HCT116 (cell line): ENCODE measurements at regions not wholly inside any gene's neighbourhood (a gene's known extent, or its start where the extent isn't known, plus 50 kb on each side); places are given as distances from the start of the nearest gene placed in this dataset.

Experiments
- ATAC-seq: fragments of 200-7000 bp; cut with Tn5 transposase; 2 replicates; pipeline ENCODE4 v1.9.1; 2020; ENCODE audit warnings: mild to moderate bottlenecking, moderate library complexity
- BruUV-seq: library from RNA; stranded (reverse); fragments of 400-500 nt; replicated peaks from 2 replicates; lab custom pipeline; 2021; lab: Mats Ljungman, UMichigan
- CTCF ChIA-PET: fragments of 300-600 bp; sonication (Branson Sonifier 250); formaldehyde crosslinking; loops from one replicate; lab custom pipeline; 2021; ENCODE audit warnings: antibody characterized with exemption; lab: Charles Lee
- POLR2A ChIA-PET: fragments of 300-600, 350-600 bp; sonication (Branson Sonifier 250); formaldehyde crosslinking; loops from one replicate; lab custom pipeline; 2021; ENCODE audit warnings: antibody characterized with exemption; lab: Charles Lee
- RAD21 ChIA-PET, 2 experiments: fragments of 300-600 bp; sonication (Branson Sonifier 250); formaldehyde crosslinking; loops; one replicate each; lab custom pipeline; 2023; ENCODE audit warnings: low total read pairs in 2 of 2; ENCODE audit not compliant: uncharacterized antibody in 2 of 2, unreplicated experiment in 2 of 2, low non-redundant PET in 1 of 2; lab: Charles Lee
- DNase-seq: peaks from one replicate; pipeline ENCODE4 v3.0.0-alpha.2; 2010; ENCODE audit warnings: low read depth, low spot score
- H2AFZ ChIP-seq: fragments of 200-600 bp; shearing (Covaris generic), sonication (generic); 2 replicates; pipeline ENCODE4 v1.6.1; 2017; ENCODE audit warnings: low read depth, mixed run types, mixed read lengths, antibody characterized with exemption, low read length; ENCODE audit not compliant: poor library complexity, severe bottlenecking
- H3K27ac ChIP-seq: 2 replicates; pipeline ENCODE4 v1.5.1; 2012; ENCODE audit warnings: low read depth, low read length
- H3K27me3 ChIP-seq: fragments of 200-600 bp; sonication (generic); 2 replicates; pipeline ENCODE4 v1.6.1; 2016; ENCODE audit warnings: mixed run types, low read length, mixed read lengths; ENCODE audit not compliant: insufficient read depth
- H3K36me3 ChIP-seq, 2 experiments: fragments of 200-500 bp in 1 of 2; fragments of 200-600 bp in 1 of 2; sonication (Bioruptor generic) in 1 of 2; sonication (generic) in 1 of 2; 2 replicates each; pipeline versions ENCODE4 v1.5.1 to v1.6.1; 2014 to 2016; ENCODE audit warnings: low read length in 2 of 2, inconsistent platforms in 1 of 2, mixed read lengths in 1 of 2, mixed run types in 1 of 2; ENCODE audit not compliant: insufficient read depth in 2 of 2, control insufficient read depth in 1 of 2
- H3K4me1 ChIP-seq, 2 experiments: fragments of 200-600 bp in 1 of 2; sonication (generic) in 1 of 2; 2 replicates each; pipeline versions ENCODE4 v1.5.1 to v1.6.1; 2012 to 2017; ENCODE audit warnings: low read length in 2 of 2, inconsistent platforms in 1 of 2, mild to moderate bottlenecking in 1 of 2, mixed read lengths in 1 of 2, mixed run types in 1 of 2, moderate library complexity in 1 of 2; ENCODE audit not compliant: insufficient read depth in 2 of 2, control insufficient read depth in 1 of 2
- H3K4me2 ChIP-seq: fragments of 200-600 bp; sonication (generic); 2 replicates; pipeline ENCODE4 v1.6.1; 2017; ENCODE audit warnings: mixed run types, low read length, mixed read lengths
- H3K4me3 ChIP-seq, 2 experiments: fragments of 200-600 bp in 1 of 2; sonication (generic) in 1 of 2; replicated peaks in 1 of 2; 2 replicates each; pipeline ENCODE4 v1.5.1; 2011 to 2016; ENCODE audit warnings: low read length in 2 of 2, control low read depth in 1 of 2, low read depth in 1 of 2, mild to moderate bottlenecking in 1 of 2, mixed read lengths in 1 of 2, mixed run types in 1 of 2
- H3K79me2 ChIP-seq: fragments of 200-600 bp; sonication (generic); 2 replicates; pipeline ENCODE4 v1.6.1; 2017; ENCODE audit warnings: mild to moderate bottlenecking, mixed run types, low read length, moderate library complexity, mixed read lengths; ENCODE audit not compliant: insufficient read depth
- H3K9ac ChIP-seq: fragments of 200-600 bp; sonication (generic); 2 replicates; pipeline ENCODE4 v1.6.1; 2016; ENCODE audit warnings: low read length, mixed read lengths
- H3K9me2 ChIP-seq: fragments of 200-600 bp; sonication (generic), shearing (Covaris generic); 2 replicates; pipeline ENCODE4 v1.6.1; 2017; ENCODE audit warnings: mixed run types, mild to moderate bottlenecking, moderate library complexity; ENCODE audit not compliant: insufficient read depth
- H3K9me3 ChIP-seq, 2 experiments: fragments of 200-500 bp in 1 of 2; fragments of 200-600 bp in 1 of 2; sonication (Bioruptor generic) in 1 of 2; sonication (generic) in 1 of 2; 2 replicates each; pipeline ENCODE4 v1.6.1; 2014 to 2017; ENCODE audit warnings: low read length in 2 of 2, mixed read lengths in 2 of 2, inconsistent platforms in 1 of 2, low read depth in 1 of 2, mild to moderate bottlenecking in 1 of 2, mixed run types in 1 of 2, moderate library complexity in 1 of 2; ENCODE audit not compliant: control insufficient read depth in 1 of 2, insufficient read depth in 1 of 2
- H4K20me1 ChIP-seq: fragments of 200-600 bp; sonication (generic), shearing (Covaris generic); 2 replicates; pipeline ENCODE4 v1.6.1; 2017; ENCODE audit warnings: mixed run types, mild to moderate bottlenecking, moderate library complexity; ENCODE audit not compliant: insufficient read depth
- CEBPB ChIP-seq: IDR thresholded peaks from 2 replicates; pipeline ENCODE4 v1.6.1; 2012; ENCODE audit warnings: low read depth
- EGR1 ChIP-seq: IDR thresholded peaks from 2 replicates; pipeline ENCODE4 v1.6.1; 2012; ENCODE audit warnings: low read depth
- EZH2phosphoT487 ChIP-seq: fragments of 200-600 bp; IDR thresholded peaks from 2 replicates; pipeline ENCODE4 v1.6.1; 2018; ENCODE audit warnings: antibody characterized with exemption, borderline replicate concordance
- FOSL1 ChIP-seq: IDR thresholded peaks from 2 replicates; pipeline ENCODE4 v1.6.1; 2012; ENCODE audit warnings: low read depth
- SP1 ChIP-seq: IDR thresholded peaks from 2 replicates; pipeline ENCODE4 v1.6.1; 2012; ENCODE audit warnings: low read depth
- TCF7L2 ChIP-seq: IDR thresholded peaks from 2 replicates; pipeline ENCODE4 v1.7.0; 2011; ENCODE audit warnings: borderline replicate concordance, inconsistent platforms; ENCODE audit not compliant: insufficient read depth, insufficient read length; ENCODE audit errors: extremely low read depth
- ZFX ChIP-seq: fragments of 450-650 bp; IDR thresholded peaks from 2 replicates; pipeline ENCODE4 v1.6.1; 2017
- ZNF274 ChIP-seq: fragments of 200-500 bp; sonication (Bioruptor generic); IDR thresholded peaks from 2 replicates; pipeline ENCODE4 v1.6.1; 2014; ENCODE audit warnings: mild to moderate bottlenecking, low read depth, low read length, inconsistent platforms
- intact Hi-C: fragments of 100-400 bp; cut with micrococcal nuclease; formaldehyde crosslinking; loops from 2 replicates; pipeline ENCODE4 v1.10.0; 2022
- TF ChIP-seq, protein P1 (sequence below): IDR thresholded peaks from 2 replicates; pipeline ENCODE4 v1.6.1; 2012
- TF ChIP-seq, protein P2 (sequence below), 3 experiments: fragments of 200-600 bp in 1 of 3; sonication (generic) in 1 of 3; IDR thresholded peaks in 2 of 3; conservative IDR thresholded peaks in 1 of 3; 2 replicates each; pipeline ENCODE4 v1.5.1; 2012 to 2017; ENCODE audit warnings: low read depth in 2 of 3, low read length in 2 of 3, antibody characterized with exemption in 1 of 3, borderline replicate concordance in 1 of 3, control low read depth in 1 of 3, mild to moderate bottlenecking in 1 of 3, mixed read lengths in 1 of 3, mixed run types in 1 of 3, moderate library complexity in 1 of 3; ENCODE audit not compliant: insufficient read depth in 1 of 3

DNA sequence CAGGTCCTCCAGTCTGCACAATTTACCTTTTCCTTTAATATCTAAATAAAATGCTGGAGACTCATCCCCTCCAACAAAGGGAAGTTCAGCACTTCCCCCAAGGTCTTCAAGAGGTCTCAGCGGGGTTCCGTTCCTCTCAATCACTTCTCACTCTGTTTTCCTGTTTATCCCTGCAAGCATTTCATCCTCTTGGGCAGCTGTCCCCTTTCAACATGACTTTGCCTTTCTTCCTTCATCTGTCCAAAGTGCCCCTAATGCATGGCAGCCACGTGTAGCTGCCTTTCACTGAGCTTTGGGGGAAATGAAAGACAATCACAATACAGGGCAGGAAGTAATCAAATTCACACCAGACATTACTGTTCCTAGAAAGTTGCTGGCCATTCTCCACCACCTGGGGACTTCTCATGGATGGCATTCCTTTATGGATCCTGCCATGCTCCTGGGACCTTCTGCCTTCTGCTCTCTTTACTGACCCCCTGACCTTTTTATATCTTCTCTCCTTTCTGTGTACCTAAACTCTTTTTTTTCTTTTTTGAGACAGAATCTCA is 79.7 kb upstream of the USP9X start:
- no peaks in the 10 kb centered on the region for H3K79me2 ChIP-seq
- DNase-seq: no peak
- no peaks in the 10 kb centered on the region for H3K9me3 ChIP-seq
- no peak overlapping the region for H3K4me2 ChIP-seq
- no peak overlapping the region for H2AFZ ChIP-seq
- intact Hi-C loops: no loop called here
- RAD21 ChIA-PET: no interaction called here
- H3K9me2 ChIP-seq: no peaks in the 10 kb centered on the region
- H3K36me3 ChIP-seq: no peaks in the 10 kb centered on the region
- H3K27me3 ChIP-seq: no peaks in the 10 kb centered on the region
- TF ChIP-seq EZH2phosphoT487 (no peak), TCF7L2 (no peak), ZNF274 (no peak), CEBPB (no peak), ZFX (no peak)
- TF ChIP-seq, protein P1, sequence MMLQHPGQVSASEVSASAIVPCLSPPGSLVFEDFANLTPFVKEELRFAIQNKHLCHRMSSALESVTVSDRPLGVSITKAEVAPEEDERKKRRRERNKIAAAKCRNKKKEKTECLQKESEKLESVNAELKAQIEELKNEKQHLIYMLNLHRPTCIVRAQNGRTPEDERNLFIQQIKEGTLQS: no peak
- POLR2A ChIA-PET: no interaction called here
- no peak overlapping the region for H3K9ac ChIP-seq
- CTCF ChIA-PET: no interaction called here
- no peaks in the 10 kb centered on the region for H4K20me1 ChIP-seq
- no peak overlapping the region for H3K4me3 ChIP-seq
- peaks cover 0 to 7% of the 10 kb centered on the region in 2 experiments; a peak in 1 of 4 replicates for H3K4me1 ChIP-seq
- no peak for ATAC-seq
- BruUV-seq: no TSS peak
- H3K27ac ChIP-seq: no peak overlapping the region

DNA sequence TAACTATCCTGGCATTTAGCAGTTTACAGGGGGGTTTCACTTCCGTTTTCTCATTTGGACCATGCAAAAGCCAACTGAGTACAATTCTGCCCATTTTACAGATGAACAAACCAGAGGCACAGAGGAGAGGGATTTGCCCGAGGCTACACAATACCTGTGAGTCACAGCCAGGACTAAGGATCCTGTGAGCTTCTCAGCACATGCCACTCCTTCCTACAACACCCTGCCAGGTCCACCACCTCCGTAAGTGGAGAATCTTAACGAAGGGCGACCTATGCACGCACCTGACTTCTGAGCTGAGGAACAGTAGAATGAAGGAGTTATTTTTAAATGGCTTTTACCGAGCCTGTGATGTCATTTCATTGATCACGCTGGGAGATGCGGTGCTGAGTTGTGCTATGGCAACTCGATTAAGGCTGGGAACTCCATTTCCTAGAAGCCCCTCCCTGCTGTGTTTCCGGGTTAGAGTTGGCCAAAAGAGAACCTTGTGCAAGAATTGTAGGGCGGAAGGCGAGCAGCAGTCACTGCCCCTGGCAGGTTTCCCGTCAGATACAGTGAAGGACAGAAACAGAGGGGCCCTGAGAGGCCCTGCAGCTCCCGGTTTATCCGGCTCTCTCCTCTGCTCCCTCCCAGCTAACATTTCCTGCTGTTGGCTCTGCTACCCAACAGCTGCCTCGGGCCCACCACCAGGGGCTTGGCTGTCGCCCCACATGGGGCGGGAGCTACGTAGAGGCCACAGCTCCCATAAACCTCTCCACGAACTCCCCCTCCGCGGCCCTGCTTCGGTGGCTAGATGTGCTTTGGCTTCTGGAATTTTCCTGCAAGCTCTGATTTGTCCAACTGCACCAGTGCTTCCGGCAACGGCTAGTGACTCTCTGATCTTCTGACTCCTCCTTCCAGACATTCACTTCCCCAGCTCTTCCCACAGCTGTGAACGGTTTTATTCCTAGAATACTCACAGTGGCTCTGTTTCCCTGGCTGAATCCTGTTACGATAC is 75.1 kb upstream of the USP9X start:
- ATAC-seq: peak; percentile 55; the same call in 1 of the 2 replicates
- Histone ChIP-seq H3K9me2 (no peaks in the 10 kb centered on the region), H3K36me3 (no peaks in the 10 kb centered on the region), H3K27ac (no peak overlapping the region), H3K9me3 (no peaks in the 10 kb centered on the region), H3K4me2 (peak overlapping the region; percentile 42; the same call in 1 of the 2 replicates), H3K9ac (no peak overlapping the region), H3K4me3 (no peak overlapping the region), H3K79me2 (no peaks in the 10 kb centered on the region), H3K4me1 (peaks cover 1 to 19% of the 10 kb centered on the region in 2 experiments; a peak in 3 of 4 replicates), H3K27me3 (no peaks in the 10 kb centered on the region), H4K20me1 (no peaks in the 10 kb centered on the region), H2AFZ (peak overlapping the region; percentile 26)
- ChIA-PET POLR2A (no interaction called here), RAD21 (no interaction called here), CTCF (no interaction called here)
- no TSS peak for BruUV-seq
- intact Hi-C loops: no loop called here
- TF ChIP-seq EZH2phosphoT487: no peak
- TF ChIP-seq EGR1: no peak
- TF ChIP-seq, protein P2, sequence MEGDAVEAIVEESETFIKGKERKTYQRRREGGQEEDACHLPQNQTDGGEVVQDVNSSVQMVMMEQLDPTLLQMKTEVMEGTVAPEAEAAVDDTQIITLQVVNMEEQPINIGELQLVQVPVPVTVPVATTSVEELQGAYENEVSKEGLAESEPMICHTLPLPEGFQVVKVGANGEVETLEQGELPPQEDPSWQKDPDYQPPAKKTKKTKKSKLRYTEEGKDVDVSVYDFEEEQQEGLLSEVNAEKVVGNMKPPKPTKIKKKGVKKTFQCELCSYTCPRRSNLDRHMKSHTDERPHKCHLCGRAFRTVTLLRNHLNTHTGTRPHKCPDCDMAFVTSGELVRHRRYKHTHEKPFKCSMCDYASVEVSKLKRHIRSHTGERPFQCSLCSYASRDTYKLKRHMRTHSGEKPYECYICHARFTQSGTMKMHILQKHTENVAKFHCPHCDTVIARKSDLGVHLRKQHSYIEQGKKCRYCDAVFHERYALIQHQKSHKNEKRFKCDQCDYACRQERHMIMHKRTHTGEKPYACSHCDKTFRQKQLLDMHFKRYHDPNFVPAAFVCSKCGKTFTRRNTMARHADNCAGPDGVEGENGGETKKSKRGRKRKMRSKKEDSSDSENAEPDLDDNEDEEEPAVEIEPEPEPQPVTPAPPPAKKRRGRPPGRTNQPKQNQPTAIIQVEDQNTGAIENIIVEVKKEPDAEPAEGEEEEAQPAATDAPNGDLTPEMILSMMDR (IDR thresholded peaks at IDR 0.05 in 2 of 3, conservative IDR thresholded peaks at IDR 0.05 in 1 of 3; ENCODE audit: borderline replicate concordance in 1 of 3, insufficient read depth in 1 of 3, low read depth in 2 of 3, low read length in 2 of 3): no peak
- TF ChIP-seq SP1: no peak
- no peak for TF ChIP-seq FOSL1
- no peak for DNase-seq
